Peyer's patch (tissue), 4 donors: ENCODE measurements at regions not wholly inside any gene's neighbourhood (a gene's known extent, or its start where the extent isn't known, plus 50 kb on each side); places are given as distances from the start of the nearest gene placed in this dataset.

ENCODE experiments used
- DNase-seq, 3 donors: peaks; one replicate each; pipeline ENCODE4 v3.0.0-alpha.2; 2017 to 2019
- H3K27ac ChIP-seq, 4 donors: fragments of 200-600 bp; sonication (generic); one replicate each; pipeline ENCODE4 v1.5.1; 2016 to 2019
- H3K27me3 ChIP-seq, 2 donors: fragments of 200-600 bp; sonication (generic); one replicate each; pipeline ENCODE4 v1.5.1; 2019
- H3K36me3 ChIP-seq, 3 donors: fragments of 200-600 bp; sonication (generic); one replicate each; pipeline ENCODE4 v1.5.1; 2016 to 2019
- H3K4me1 ChIP-seq, 4 donors: fragments of 200-600 bp; sonication (generic); one replicate each; pipeline ENCODE4 v1.5.1; 2016 to 2019
- H3K4me3 ChIP-seq, 4 donors: fragments of 200-600 bp; sonication (generic); 1 replicate in 3 of 4; 2 replicates in 1 of 4; pipeline ENCODE4 v1.5.1; 2016 to 2019; ENCODE audit warnings: mild to moderate bottlenecking in 1 of 4
- H3K9me3 ChIP-seq, 4 donors: fragments of 200-600 bp; sonication (generic); one replicate each; pipeline ENCODE4 v1.5.1; 2016 to 2019; ENCODE audit warnings: mild to moderate bottlenecking in 1 of 4
- POLR2A ChIP-seq, 2 donors: fragments of 450-650 bp; IDR thresholded peaks; one replicate each; pipeline ENCODE4 v1.5.1; 2017; ENCODE audit warnings: antibody characterized with exemption in 2 of 2, mild to moderate bottlenecking in 2 of 2, moderate library complexity in 2 of 2
- TF ChIP-seq, protein P1 (sequence below), 6 experiments: fragments of 450-650 bp in 4 of 6; fragments of 200-600 bp in 2 of 6; sonication (generic) in 1 of 6; IDR thresholded peaks; one replicate each; pipeline ENCODE4 v1.5.1; 2017 to 2019; ENCODE audit warnings: antibody characterized with exemption in 6 of 6, mild to moderate bottlenecking in 3 of 6, moderate library complexity in 1 of 6

DNA sequence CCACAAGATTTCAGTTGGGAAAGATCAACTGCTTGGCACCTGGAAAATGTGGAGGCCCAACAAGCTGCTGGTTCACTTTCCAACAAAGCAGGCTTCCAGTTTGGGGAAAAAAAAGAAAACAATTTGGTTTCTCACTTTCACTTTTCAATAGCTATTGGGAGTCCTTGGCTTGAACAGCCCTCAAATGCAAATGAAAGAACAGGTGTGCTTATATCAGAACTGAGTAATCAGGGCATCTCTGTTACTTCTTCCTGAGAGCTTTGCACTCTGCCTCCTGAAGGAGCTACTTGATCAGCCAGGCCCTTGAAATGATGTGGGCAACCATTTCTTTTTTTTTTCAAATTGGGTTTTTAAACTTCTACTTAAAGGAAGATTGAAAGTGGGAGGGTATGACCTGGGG, 73.5 kb downstream of the MFAP3 start:
- Histone ChIP-seq H3K9me3 (no peaks in the 10 kb centered on the region), H3K4me3 (no peak overlapping the region), H3K36me3 (no peaks in the 10 kb centered on the region), H3K27me3 (no peaks in the 10 kb centered on the region), H3K27ac (no peak overlapping the region), H3K4me1 (no peaks in the 10 kb centered on the region)
- TF ChIP-seq, protein P1, sequence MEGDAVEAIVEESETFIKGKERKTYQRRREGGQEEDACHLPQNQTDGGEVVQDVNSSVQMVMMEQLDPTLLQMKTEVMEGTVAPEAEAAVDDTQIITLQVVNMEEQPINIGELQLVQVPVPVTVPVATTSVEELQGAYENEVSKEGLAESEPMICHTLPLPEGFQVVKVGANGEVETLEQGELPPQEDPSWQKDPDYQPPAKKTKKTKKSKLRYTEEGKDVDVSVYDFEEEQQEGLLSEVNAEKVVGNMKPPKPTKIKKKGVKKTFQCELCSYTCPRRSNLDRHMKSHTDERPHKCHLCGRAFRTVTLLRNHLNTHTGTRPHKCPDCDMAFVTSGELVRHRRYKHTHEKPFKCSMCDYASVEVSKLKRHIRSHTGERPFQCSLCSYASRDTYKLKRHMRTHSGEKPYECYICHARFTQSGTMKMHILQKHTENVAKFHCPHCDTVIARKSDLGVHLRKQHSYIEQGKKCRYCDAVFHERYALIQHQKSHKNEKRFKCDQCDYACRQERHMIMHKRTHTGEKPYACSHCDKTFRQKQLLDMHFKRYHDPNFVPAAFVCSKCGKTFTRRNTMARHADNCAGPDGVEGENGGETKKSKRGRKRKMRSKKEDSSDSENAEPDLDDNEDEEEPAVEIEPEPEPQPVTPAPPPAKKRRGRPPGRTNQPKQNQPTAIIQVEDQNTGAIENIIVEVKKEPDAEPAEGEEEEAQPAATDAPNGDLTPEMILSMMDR (IDR thresholded peaks at IDR 0.05) = no peak
- no peak for TF ChIP-seq POLR2A (IDR thresholded peaks at IDR 0.05)
- no peak for DNase-seq

DNA sequence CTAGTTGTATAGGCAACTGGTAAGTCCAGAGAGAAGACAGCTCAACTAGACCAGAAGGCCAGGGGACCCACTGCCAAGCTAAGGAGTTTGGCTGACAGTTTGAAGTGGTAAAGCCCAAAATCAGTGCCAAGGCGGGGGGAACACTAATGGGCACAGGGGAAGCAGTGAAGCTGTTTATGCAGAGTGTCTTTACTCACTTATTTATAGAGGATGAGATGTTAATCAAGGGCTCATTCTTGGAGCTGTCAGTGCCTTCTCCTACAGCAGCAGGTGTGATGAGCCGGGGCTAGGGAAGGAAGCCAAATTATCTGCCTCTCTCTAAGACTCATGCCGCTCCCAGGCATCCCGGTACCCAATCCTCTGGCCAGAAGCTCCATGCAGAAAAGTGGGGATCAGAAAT, 75.2 kb upstream of the GALNT10 start:
- no peak overlapping the region for H3K4me3 ChIP-seq
- no peak overlapping the region for H3K27ac ChIP-seq
- no peaks in the 10 kb centered on the region for H3K4me1 ChIP-seq
- H3K36me3 ChIP-seq = no peaks in the 10 kb centered on the region
- no peaks in the 10 kb centered on the region for H3K27me3 ChIP-seq
- no peaks in the 10 kb centered on the region for H3K9me3 ChIP-seq
- no peak for TF ChIP-seq POLR2A (IDR thresholded peaks at IDR 0.05)
- TF ChIP-seq, protein P1 (IDR thresholded peaks at IDR 0.05) = no peak
- DNase-seq = no peak

DNA sequence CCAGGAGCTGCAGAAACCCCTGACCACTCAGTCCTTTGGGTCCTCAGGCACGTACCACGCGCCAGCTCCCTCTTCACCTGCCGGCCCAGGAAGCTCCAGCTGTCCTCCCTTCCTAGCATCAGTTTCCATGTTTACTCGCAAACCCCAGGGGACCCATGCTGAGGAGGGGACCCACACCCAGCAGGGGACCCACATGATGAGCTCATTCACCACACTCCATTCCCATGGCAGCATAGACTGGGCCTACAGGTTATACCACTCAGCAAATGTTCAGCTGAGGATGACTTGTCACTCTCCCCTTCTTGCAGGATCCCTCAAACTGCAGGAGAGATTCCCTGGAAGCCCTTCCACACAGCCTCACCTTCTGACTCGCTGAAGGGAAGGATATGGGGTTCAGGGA, 73.5 kb upstream of the GALNT10 start:
- no peak overlapping the region for H3K27ac ChIP-seq
- H3K36me3 ChIP-seq = no peaks in the 10 kb centered on the region
- DNase-seq = no peak
- no peaks in the 10 kb centered on the region for H3K4me1 ChIP-seq
- TF ChIP-seq POLR2A (IDR thresholded peaks at IDR 0.05) = no peak
- TF ChIP-seq, protein P1 (IDR thresholded peaks at IDR 0.05) = no peak
- no peak overlapping the region for H3K4me3 ChIP-seq
- H3K9me3 ChIP-seq = no peaks in the 10 kb centered on the region
- H3K27me3 ChIP-seq = no peaks in the 10 kb centered on the region

DNA sequence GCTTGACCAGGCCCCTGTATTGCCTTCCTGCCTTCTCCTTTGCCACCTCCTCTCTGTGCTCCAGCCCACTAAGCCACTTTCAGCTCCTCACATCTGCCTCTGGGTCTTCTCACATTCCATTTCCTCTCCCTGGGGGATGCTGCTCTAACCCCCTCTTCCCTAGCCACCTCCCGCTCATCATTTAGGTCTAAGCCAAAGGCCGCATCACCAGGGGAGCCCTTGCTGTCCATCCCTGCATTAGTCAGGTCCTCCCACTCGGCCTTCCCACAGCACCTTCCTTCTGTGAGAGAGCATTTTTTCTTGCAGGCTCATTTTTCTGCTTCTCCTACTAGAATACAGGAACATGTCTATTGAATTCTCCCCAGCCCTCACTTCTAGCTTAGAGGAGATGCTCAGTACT, 72.6 kb upstream of the GALNT10 start:
- TF ChIP-seq, protein P1 (IDR thresholded peaks at IDR 0.05) = no peak
- TF ChIP-seq POLR2A (IDR thresholded peaks at IDR 0.05) = no peak
- Histone ChIP-seq H3K4me1 (no peaks in the 10 kb centered on the region), H3K9me3 (no peaks in the 10 kb centered on the region), H3K36me3 (no peaks in the 10 kb centered on the region), H3K4me3 (no peak overlapping the region), H3K27me3 (no peaks in the 10 kb centered on the region), H3K27ac (no peak overlapping the region)
- no peak for DNase-seq

DNA sequence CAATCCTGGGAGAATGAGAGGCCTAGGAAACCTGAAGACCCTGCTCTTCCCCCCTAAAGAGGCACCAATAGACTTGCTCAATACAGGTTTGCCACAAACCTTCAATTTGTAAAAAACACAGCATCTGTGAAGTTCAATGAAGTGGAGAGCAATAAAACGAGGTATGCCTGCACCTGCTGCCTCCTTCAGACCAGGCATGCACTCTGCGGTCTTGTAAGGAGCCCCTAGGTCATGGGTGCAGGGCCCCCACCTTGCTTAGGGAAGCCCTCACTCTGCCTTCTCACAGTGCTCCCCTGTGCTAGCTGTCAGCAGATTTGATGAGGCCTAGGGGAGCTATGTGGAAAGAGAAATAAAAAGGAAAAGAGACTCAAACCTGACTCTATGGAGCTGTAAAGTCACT, 72.1 kb upstream of the GALNT10 start:
- no peak overlapping the region for H3K27ac ChIP-seq
- no peaks in the 10 kb centered on the region for H3K27me3 ChIP-seq
- no peaks in the 10 kb centered on the region for H3K4me1 ChIP-seq
- no peaks in the 10 kb centered on the region for H3K36me3 ChIP-seq
- no peaks in the 10 kb centered on the region for H3K9me3 ChIP-seq
- no peak for DNase-seq
- TF ChIP-seq POLR2A (IDR thresholded peaks at IDR 0.05) = no peak
- TF ChIP-seq, protein P1 (IDR thresholded peaks at IDR 0.05) = no peak
- no peak overlapping the region for H3K4me3 ChIP-seq

DNA sequence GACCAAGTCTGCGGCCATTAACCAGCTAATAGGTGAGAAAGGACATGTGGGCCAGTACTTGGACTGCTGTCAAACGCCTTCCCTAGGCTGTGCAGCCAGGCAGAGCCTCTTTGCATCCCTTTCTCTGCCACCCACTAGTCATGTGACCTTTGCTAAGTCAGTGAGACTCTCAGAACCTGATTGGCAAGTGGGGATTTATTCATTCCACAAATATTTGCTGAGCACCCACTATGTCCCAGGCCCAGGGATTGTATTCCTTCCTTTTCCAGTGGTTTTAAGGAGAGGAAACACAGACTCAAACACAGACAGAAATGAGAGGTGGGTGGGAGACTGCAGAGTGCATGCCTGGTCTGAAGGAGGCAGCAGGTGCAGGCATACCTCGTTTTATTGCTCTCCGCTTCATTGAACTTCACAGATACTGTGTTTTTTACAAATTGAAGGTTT, 71.6 kb upstream of the GALNT10 start:
- Histone ChIP-seq H3K27ac (no peak overlapping the region), H3K4me1 (no peaks in the 10 kb centered on the region), H3K9me3 (no peaks in the 10 kb centered on the region), H3K4me3 (no peak overlapping the region), H3K27me3 (no peaks in the 10 kb centered on the region), H3K36me3 (no peaks in the 10 kb centered on the region)
- TF ChIP-seq POLR2A (IDR thresholded peaks at IDR 0.05) = no peak
- peak in 1 of 3 donors; percentile 21 for DNase-seq
